Epithelial cell of proximal tubule (primary cell): ENCODE measurements at regions not wholly inside any gene's neighbourhood (a gene's known extent, or its start where the extent isn't known, plus 50 kb on each side); places are given as distances from the start of the nearest gene placed in this dataset.

Experiments used
- DNase-seq: peaks from one replicate; pipeline ENCODE4 v3.0.0-alpha.2; 2011; ENCODE audit warnings: low read depth
- H3K4me3 ChIP-seq: 2 replicates; pipeline ENCODE4 v1.5.1; 2011; ENCODE audit warnings: low read depth, mild to moderate bottlenecking, low read length
- TF ChIP-seq, protein P1 (sequence below): conservative IDR thresholded peaks from 2 replicates; pipeline ENCODE4 v1.5.1; 2012; ENCODE audit warnings: low read depth, mild to moderate bottlenecking, low read length

DNA sequence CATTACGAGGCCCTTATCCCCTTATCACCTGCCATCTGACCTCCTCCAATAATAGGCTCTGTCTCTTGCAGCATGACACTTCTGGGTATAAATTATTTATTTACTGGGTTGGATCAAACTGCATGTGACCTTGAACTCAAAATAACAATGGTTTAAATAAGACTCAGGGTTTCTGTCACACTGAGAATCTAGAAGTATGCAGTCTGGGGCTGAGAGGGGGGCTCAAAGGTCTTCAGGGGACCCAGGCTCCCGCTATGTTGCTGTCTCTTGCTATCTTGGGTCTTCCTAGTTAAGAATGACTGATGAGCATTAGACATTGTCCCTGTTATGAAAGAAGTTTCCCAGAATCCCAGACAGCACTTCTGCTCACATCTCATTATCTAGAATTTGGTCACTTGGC is 133.5 kb downstream of the URB2 start:
- TF ChIP-seq, protein P1, sequence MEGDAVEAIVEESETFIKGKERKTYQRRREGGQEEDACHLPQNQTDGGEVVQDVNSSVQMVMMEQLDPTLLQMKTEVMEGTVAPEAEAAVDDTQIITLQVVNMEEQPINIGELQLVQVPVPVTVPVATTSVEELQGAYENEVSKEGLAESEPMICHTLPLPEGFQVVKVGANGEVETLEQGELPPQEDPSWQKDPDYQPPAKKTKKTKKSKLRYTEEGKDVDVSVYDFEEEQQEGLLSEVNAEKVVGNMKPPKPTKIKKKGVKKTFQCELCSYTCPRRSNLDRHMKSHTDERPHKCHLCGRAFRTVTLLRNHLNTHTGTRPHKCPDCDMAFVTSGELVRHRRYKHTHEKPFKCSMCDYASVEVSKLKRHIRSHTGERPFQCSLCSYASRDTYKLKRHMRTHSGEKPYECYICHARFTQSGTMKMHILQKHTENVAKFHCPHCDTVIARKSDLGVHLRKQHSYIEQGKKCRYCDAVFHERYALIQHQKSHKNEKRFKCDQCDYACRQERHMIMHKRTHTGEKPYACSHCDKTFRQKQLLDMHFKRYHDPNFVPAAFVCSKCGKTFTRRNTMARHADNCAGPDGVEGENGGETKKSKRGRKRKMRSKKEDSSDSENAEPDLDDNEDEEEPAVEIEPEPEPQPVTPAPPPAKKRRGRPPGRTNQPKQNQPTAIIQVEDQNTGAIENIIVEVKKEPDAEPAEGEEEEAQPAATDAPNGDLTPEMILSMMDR: no peak
- no peak overlapping the region for H3K4me3 ChIP-seq
- DNase-seq: no peak

DNA sequence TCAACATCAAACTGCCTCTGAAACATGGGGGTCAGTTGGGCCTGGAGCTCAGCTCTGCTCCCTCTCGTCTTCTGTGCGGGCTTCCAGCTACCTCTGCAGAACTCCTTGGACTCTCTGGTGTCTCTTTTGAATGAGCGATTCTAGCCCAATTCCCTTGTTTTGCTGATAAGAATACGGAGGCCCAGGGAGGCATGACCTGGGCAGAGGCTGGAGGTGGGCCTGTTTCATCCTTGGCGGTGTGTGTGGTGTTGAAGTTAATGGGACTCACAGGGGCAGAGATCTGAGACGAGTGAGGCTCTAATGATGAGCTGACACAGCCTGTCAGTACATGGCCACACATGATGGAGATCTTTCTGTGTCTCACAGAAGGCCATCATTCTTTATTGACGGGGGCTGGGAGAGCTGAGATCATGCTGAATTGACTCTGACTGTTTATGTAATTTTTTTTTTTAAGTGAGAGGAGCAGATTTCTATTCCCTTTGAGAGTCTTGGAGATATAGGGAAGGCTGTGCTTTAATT is 134.5 kb downstream of the URB2 start:
- TF ChIP-seq, protein P1: no peak
- DNase-seq: no peak
- no peak overlapping the region for H3K4me3 ChIP-seq

DNA sequence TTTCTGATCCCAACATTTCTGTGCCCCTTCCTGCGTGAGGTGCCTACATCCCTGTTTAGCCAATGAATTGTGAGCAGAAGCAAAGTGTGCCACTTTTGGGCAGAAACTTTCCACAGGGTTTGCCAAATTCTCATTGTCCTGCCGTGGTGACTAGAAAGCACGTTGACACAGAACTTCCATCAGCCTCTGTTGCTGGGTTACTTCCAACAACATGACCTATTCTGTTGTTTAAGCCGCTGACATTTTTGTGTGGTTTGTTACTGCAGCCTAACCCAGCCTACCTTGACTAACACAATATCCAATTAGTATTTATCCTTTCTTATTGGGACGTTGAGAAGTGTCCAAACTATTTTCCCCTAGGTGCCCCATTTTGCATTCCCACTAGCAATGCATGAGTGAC is 136.8 kb downstream of the URB2 start:
- no peak overlapping the region for H3K4me3 ChIP-seq
- TF ChIP-seq, protein P1: no peak
- DNase-seq: no peak

DNA sequence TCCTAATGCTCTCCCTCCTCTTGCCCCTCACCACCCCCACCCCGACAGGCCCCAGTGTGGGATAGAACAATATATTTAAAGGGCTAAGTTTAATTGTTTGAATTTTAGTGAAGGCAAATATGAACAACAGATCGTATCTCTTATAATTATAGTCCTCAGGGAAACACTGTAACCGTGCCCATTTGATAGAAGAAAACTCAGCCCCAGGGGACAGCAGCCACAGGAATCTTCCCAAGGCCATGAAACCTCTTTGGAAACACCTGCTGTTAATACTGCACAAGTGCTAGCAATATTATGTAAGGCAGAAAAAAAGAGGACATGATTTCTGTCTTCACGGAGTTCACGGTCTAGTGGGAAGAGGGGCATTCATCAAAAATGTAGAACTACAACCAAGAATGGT is 142.2 kb downstream of the URB2 start:
- no peak for DNase-seq
- TF ChIP-seq, protein P1: no peak
- no peak overlapping the region for H3K4me3 ChIP-seq

DNA sequence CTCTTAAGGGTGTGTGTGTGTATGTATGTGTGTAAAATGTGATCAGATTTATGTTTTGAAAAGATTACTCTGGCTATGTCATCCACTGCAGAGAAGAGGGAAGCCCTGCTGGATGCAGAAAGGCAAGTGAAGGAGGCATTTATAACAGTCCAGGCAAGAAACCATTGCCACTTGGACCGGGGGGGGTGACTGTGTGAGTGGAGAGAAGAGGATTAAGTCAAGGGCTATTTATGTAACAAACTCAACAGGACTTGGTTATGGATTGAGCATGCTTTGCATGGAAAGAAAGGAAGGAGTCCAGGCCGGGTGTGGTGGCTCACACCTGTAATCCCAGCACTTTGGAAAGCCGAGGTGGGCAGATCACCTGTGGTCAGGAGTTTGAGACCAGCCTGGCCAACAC is 143.0 kb downstream of the URB2 start:
- TF ChIP-seq, protein P1: no peak
- DNase-seq: no peak
- no peak overlapping the region for H3K4me3 ChIP-seq

DNA sequence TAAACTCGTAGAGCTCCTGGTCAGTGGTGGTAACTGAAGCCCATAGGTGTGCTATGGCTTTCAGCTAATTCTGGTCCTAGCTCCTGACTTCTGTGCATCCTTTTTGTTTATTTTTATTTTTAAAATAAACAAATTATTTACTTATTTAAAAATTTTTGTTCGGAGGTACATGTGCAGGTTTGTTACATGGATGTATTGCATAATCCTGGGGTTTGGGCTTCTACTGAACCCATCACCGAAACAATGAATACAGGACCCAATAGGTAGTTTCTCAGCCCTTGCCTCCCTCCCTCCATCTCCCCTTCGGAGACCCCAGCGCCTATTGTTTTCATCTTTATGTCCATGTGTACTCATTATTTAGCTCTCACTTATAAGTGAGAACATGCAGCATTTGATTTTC is 143.8 kb downstream of the URB2 start:
- TF ChIP-seq, protein P1: no peak
- no peak for DNase-seq

DNA sequence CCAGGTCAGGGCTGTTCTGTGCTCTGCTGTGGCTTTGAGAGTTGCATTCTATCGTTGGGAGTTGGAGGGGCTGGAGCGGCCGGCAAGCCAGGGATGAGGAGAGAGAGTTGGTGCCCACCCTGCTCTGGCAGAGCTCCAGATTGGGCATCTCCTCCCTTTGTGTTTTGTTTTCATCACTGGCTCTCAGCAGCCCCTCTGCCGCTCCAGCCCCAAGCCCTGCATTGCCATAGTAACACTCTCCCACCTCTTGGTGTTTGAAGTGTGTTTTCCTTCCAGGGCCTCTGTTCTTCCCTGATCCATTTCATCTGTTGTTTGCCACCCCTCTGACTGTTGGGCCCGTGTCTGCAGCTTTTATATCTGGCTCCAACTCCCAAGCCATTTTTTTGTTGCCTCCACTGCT is 152.7 kb downstream of the URB2 start:
- TF ChIP-seq, protein P1: no peak
- DNase-seq: no peak
- no peak overlapping the region for H3K4me3 ChIP-seq

More for the DNA sequence above, 143.8 kb downstream of the URB2 start:
- H3K4me3 ChIP-seq: no peak overlapping the region
